ENCODE measurements at regions not wholly inside any gene's neighbourhood (a gene's known extent, or its start where the extent isn't known, plus 50 kb on each side); places are given as distances from the start of the nearest gene placed in this dataset.

DNA sequence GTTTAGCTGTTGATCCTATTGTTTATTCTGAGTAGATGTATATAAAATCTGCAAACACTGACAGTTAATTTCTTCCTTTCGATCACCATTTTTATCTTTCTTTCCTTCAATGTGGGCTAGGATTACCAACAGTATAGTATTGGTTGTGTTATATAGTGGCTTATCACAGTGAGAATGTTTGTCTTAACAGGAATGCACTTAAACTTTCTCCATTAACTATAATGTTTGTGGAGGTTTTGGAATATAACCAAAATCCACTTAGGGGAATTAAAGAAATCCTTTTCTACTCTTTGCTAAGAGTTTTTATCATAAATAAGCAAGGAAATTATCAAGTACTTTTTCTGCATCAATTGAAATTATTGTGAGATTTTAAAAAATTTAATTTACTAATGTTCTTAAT is 244.6 kb downstream of the LACC1 start:
- POLR2A ChIA-PET, result no interaction called here
- Histone ChIP-seq H3K36me3 (ENCODE audit: control insufficient read depth in 2 of 2, insufficient read depth in 1 of 2, low read length in 2 of 2) (no peaks in the 10 kb centered on the region), H3K4me1 (ENCODE audit: control insufficient read depth, insufficient read depth, low read length) (no peaks in the 10 kb centered on the region), H3K27ac (ENCODE audit: extremely low read depth, low read depth, low read length) (no peak overlapping the region), H3K9me3 (ENCODE audit: control insufficient read depth, insufficient read depth, low read depth, low read length) (no peaks in the 10 kb centered on the region), H3K4me3 (ENCODE audit: low read depth, low read length) (no peak overlapping the region)
- TF ChIP-seq ZXDB (tag by site-specific recombination; IDR thresholded peaks at IDR 0.05) (no peak), ZNF214 (tag by site-specific recombination; IDR thresholded peaks at IDR 0.05; ENCODE audit: borderline replicate concordance) (no peak)
- CTCF ChIA-PET, result interaction anchor here (0.7 kb wide), 1 partner anchor 1139 kb away, joined by 4 read pairs; no protein-coding TSS in a partner anchor

- Histone ChIP-seq H3K36me3 (ENCODE audit: control insufficient read depth in 2 of 2, insufficient read depth in 1 of 2, low read length in 2 of 2) (no peaks in the 10 kb centered on the region), H3K27ac (ENCODE audit: extremely low read depth, low read depth, low read length) (no peak overlapping the region), H3K4me3 (ENCODE audit: low read depth, low read length) (no peak overlapping the region), H3K4me1 (ENCODE audit: control insufficient read depth, insufficient read depth, low read length) (no peaks in the 10 kb centered on the region), H3K9me3 (ENCODE audit: control insufficient read depth, insufficient read depth, low read depth, low read length) (no peaks in the 10 kb centered on the region)
- ChIA-PET CTCF (no interaction called here), POLR2A (no interaction called here)
- TF ChIP-seq ZNF175 (tag by site-specific recombination; IDR thresholded peaks at IDR 0.05) (no peak), ZNF501 (tag by site-specific recombination; IDR thresholded peaks at IDR 0.05) (no peak), KLF7 (tag by site-specific recombination; IDR thresholded peaks at IDR 0.05; ENCODE audit: borderline replicate concordance) (no peak), GFI1B (tag by site-specific recombination; IDR thresholded peaks at IDR 0.05) (no peak), ZBTB10 (tag by site-specific recombination; IDR thresholded peaks at IDR 0.05) (no peak), ZNF777 (tag by site-specific recombination; IDR thresholded peaks at IDR 0.05; ENCODE audit: borderline replicate concordance) (no peak), ZNF266 (tag by site-specific recombination; IDR thresholded peaks at IDR 0.05; ENCODE audit: low read depth) (no peak), ZNF843 (tag by site-specific recombination; IDR thresholded peaks at IDR 0.05) (no peak), ZNF624 (tag by site-specific recombination; IDR thresholded peaks at IDR 0.05) (no peak), ZNF148 (tag by site-specific recombination; IDR thresholded peaks at IDR 0.05; ENCODE audit: borderline replicate concordance) (no peak)
These were observed 246.3 kb downstream of the LACC1 start for GRCh38 chr13:44125943-44126469.

GRCh38 chr13:44128552-44129001 is 245.0 kb upstream of the SERP2 start:
- ChIA-PET CTCF (no interaction called here), POLR2A (no interaction called here)
- TF ChIP-seq ZNF843 (tag by site-specific recombination; IDR thresholded peaks at IDR 0.05), result no peak
- TF ChIP-seq ZNF837 (tag by site-specific recombination; IDR thresholded peaks at IDR 0.05), result no peak
- TF ChIP-seq ZNF473 (tag by site-specific recombination; IDR thresholded peaks at IDR 0.05), result no peak
- no peak for TF ChIP-seq ZSCAN4 (tag by site-specific recombination; IDR thresholded peaks at IDR 0.05)
- Histone ChIP-seq H3K27ac (ENCODE audit: extremely low read depth, low read depth, low read length) (no peak overlapping the region), H3K4me1 (ENCODE audit: control insufficient read depth, insufficient read depth, low read length) (no peaks in the 10 kb centered on the region), H3K9me3 (ENCODE audit: control insufficient read depth, insufficient read depth, low read depth, low read length) (no peaks in the 10 kb centered on the region), H3K4me3 (ENCODE audit: low read depth, low read length) (no peak overlapping the region), H3K36me3 (ENCODE audit: control insufficient read depth in 2 of 2, insufficient read depth in 1 of 2, low read length in 2 of 2) (no peaks in the 10 kb centered on the region)
